ENCODE measurements at regions not wholly inside any gene's neighbourhood (a gene's known extent, or its start where the extent isn't known, plus 50 kb on each side); places are given as distances from the start of the nearest gene placed in this dataset.

- TF ChIP-seq POLR2AphosphoS5 (IDR thresholded peaks at IDR 0.05) (no peak), CTCF (IDR thresholded peaks at IDR 0.05) (no peak), POLR2A (IDR thresholded peaks at IDR 0.05) (no peak), EP300 (IDR thresholded peaks at IDR 0.05) (no peak)
- H3K9me3 ChIP-seq: no peaks in the 10 kb centered on the region
- no peak overlapping the region for H3K4me3 ChIP-seq
- no peak for DNase-seq
- no peak overlapping the region for H3K27ac ChIP-seq
- intact Hi-C loops (cut with DNase I): no loop called here
- WGBS, 2 donors: 80 to 85% methylated on average over 3 of the region's 3 CpGs
- no peaks in the 10 kb centered on the region for H3K4me1 ChIP-seq
- H3K27me3 ChIP-seq: no peaks in the 10 kb centered on the region
- no peaks in the 10 kb centered on the region for H3K36me3 ChIP-seq
Measured at GRCh38 chr5:152456815-152457443, 51.9 kb upstream of the NMUR2 start.

GRCh38 chr5:152462021-152462721, 57.1 kb upstream of the NMUR2 start:
- Histone ChIP-seq H3K27me3 (no peaks in the 10 kb centered on the region), H3K4me1 (no peaks in the 10 kb centered on the region), H3K9me3 (no peaks in the 10 kb centered on the region), H3K27ac (no peak overlapping the region), H3K36me3 (no peaks in the 10 kb centered on the region), H3K4me3 (no peak overlapping the region)
- intact Hi-C loops (cut with DNase I): no loop called here
- TF ChIP-seq CTCF (IDR thresholded peaks at IDR 0.05): no peak
- TF ChIP-seq POLR2AphosphoS5 (IDR thresholded peaks at IDR 0.05): no peak
- TF ChIP-seq EP300 (IDR thresholded peaks at IDR 0.05): no peak
- no peak for TF ChIP-seq POLR2A (IDR thresholded peaks at IDR 0.05)
- DNase-seq: no peak
- 42 to 85% methylated on average over 4 of the region's 4 CpGs for WGBS, 2 donors

- intact Hi-C loops (cut with DNase I): no loop called here
- 63 to 91% methylated on average over 4 of the region's 4 CpGs for WGBS, 2 donors
Measured at GRCh38 chr5:152464048-152464447, 59.0 kb upstream of the NMUR2 start.

GRCh38 chr5:152465140-152465539, 60.1 kb upstream of the NMUR2 start:
- intact Hi-C loops (cut with DNase I): no loop called here
- H3K36me3 ChIP-seq: no peaks in the 10 kb centered on the region
- no peaks in the 10 kb centered on the region for H3K27me3 ChIP-seq
- H3K4me1 ChIP-seq: no peaks in the 10 kb centered on the region
- no peak for DNase-seq
- H3K27ac ChIP-seq: no peak overlapping the region
- no peak overlapping the region for H3K4me3 ChIP-seq
- H3K9me3 ChIP-seq: no peaks in the 10 kb centered on the region
- TF ChIP-seq POLR2A (IDR thresholded peaks at IDR 0.05) (no peak), POLR2AphosphoS5 (IDR thresholded peaks at IDR 0.05) (no peak), EP300 (IDR thresholded peaks at IDR 0.05) (no peak), CTCF (IDR thresholded peaks at IDR 0.05) (no peak)

More at GRCh38 chr5:152464048-152464447, 59.0 kb upstream of the NMUR2 start:
- no peaks in the 10 kb centered on the region for H3K27me3 ChIP-seq
- H3K27ac ChIP-seq: no peak overlapping the region
- no peak for DNase-seq
- H3K9me3 ChIP-seq: no peaks in the 10 kb centered on the region
- no peaks in the 10 kb centered on the region for H3K4me1 ChIP-seq
- TF ChIP-seq CTCF (IDR thresholded peaks at IDR 0.05) (no peak), POLR2AphosphoS5 (IDR thresholded peaks at IDR 0.05) (no peak), POLR2A (IDR thresholded peaks at IDR 0.05) (no peak), EP300 (IDR thresholded peaks at IDR 0.05) (no peak)
- no peak overlapping the region for H3K4me3 ChIP-seq
- no peaks in the 10 kb centered on the region for H3K36me3 ChIP-seq

All from sigmoid colon (tissue), 6 donors.